H1 (cell line): ENCODE measurements at regions not wholly inside any gene's neighbourhood (a gene's known extent, or its start where the extent isn't known, plus 50 kb on each side); places are given as distances from the start of the nearest gene placed in this dataset.

Source experiments
- CTCF ChIA-PET: fragments of 300-600 bp; sonication (Branson Sonifier 250); formaldehyde crosslinking; loops from one replicate; lab custom pipeline; 2021; ENCODE audit not compliant: partially characterized antibody; lab: Charles Lee
- POLR2A ChIA-PET: fragments of 300-600 bp; sonication (Branson Sonifier 250); formaldehyde crosslinking; loops from one replicate; lab custom pipeline; 2021; ENCODE audit warnings: inconsistent platforms; ENCODE audit not compliant: partially characterized antibody; lab: Charles Lee
- DNase-seq, 2 experiments: peaks; one replicate each; pipeline versions ENCODE4 v3.0.0 to v3.0.0-alpha.2; 2010 to 2022; ENCODE audit warnings: low spot score in 2 of 2, low read depth in 1 of 2, mixed read lengths in 1 of 2
- FAIRE-seq: peaks from 2 replicates; lab custom pipeline; 2011; peaks lifted over from hg19 to GRCh38; lab: Jason Lieb, UNC
- H2AFZ ChIP-seq: 2 replicates; pipeline ENCODE4 v1.8.1; 2012; ENCODE audit warnings: low read length, inconsistent platforms
- H2AK5ac ChIP-seq: 2 replicates; pipeline ENCODE4 v1.6.1; 2013; ENCODE audit warnings: low read depth, low read length
- H2BK120ac ChIP-seq: replicated peaks from 2 replicates; pipeline ENCODE3; 2013; ENCODE audit warnings: low read depth, low read length, inconsistent platforms
- H2BK12ac ChIP-seq: 2 replicates; pipeline ENCODE4 v1.6.1; 2013; ENCODE audit warnings: low read depth, low read length
- H2BK15ac ChIP-seq: 2 replicates; pipeline ENCODE4 v1.6.1; 2013; ENCODE audit warnings: low read length
- H2BK20ac ChIP-seq: 2 replicates; pipeline ENCODE4 v1.6.1; 2013; ENCODE audit warnings: low read length
- H2BK5ac ChIP-seq: 2 replicates; pipeline ENCODE4 v1.6.1; 2013; ENCODE audit warnings: low read depth, low read length
- H3K14ac ChIP-seq: 2 replicates; pipeline ENCODE4 v1.6.1; 2013; ENCODE audit warnings: inconsistent platforms; ENCODE audit not compliant: insufficient read length
- H3K18ac ChIP-seq: 2 replicates; pipeline ENCODE4 v1.6.1; 2013; ENCODE audit warnings: low read length; ENCODE audit errors: extremely low read depth
- H3K23ac ChIP-seq: 2 replicates; pipeline ENCODE4 v1.6.1; 2013; ENCODE audit warnings: inconsistent platforms; ENCODE audit not compliant: insufficient read length
- H3K23me2 ChIP-seq: 2 replicates; pipeline ENCODE4 v1.6.1; 2013; ENCODE audit warnings: low read depth, low read length
- H3K27ac ChIP-seq: 2 replicates; pipeline ENCODE4 v1.6.1; 2011; ENCODE audit warnings: low read depth, low read length, inconsistent platforms
- H3K27me3 ChIP-seq, 4 experiments: replicated peaks in 1 of 4; 1 replicate in 1 of 4; 2 replicates in 3 of 4; pipeline versions ENCODE4 v1.6.1 to v1.8.1; 2011 to 2013; ENCODE audit warnings: low read length in 3 of 4, mild to moderate bottlenecking in 3 of 4, inconsistent platforms in 2 of 4, mixed read lengths in 2 of 4, moderate library complexity in 1 of 4; ENCODE audit not compliant: control insufficient read depth in 3 of 4, insufficient read depth in 3 of 4; ENCODE audit errors: extremely low read depth in 1 of 4
- H3K36me3 ChIP-seq, 4 experiments: 2 replicates each; pipeline versions ENCODE4 v1.6.1 to v1.8.1; 2011 to 2013; ENCODE audit warnings: mild to moderate bottlenecking in 4 of 4, low read length in 3 of 4, moderate library complexity in 2 of 4, control low read depth in 1 of 4, inconsistent platforms in 1 of 4; ENCODE audit not compliant: insufficient read depth in 4 of 4, control insufficient read depth in 2 of 4
- H3K4ac ChIP-seq: replicated peaks from 2 replicates; pipeline ENCODE3; 2013; ENCODE audit warnings: low read length, low read depth, mixed read lengths, inconsistent platforms; ENCODE audit not compliant: insufficient read length
- H3K4me1 ChIP-seq, 4 experiments: replicated peaks in 1 of 4; 1 replicate in 1 of 4; 2 replicates in 3 of 4; pipeline versions ENCODE4 v1.6.1 to v1.8.1; 2011 to 2013; ENCODE audit warnings: low read length in 3 of 4, inconsistent platforms in 2 of 4, mixed read lengths in 1 of 4; ENCODE audit not compliant: insufficient read depth in 4 of 4, control insufficient read depth in 3 of 4
- H3K4me2 ChIP-seq, 2 experiments: 2 replicates each; pipeline versions ENCODE4 v1.6.1 to v1.8.1; 2011 to 2013; ENCODE audit warnings: low read depth in 2 of 2, low read length in 2 of 2, control low read depth in 1 of 2, inconsistent platforms in 1 of 2, mild to moderate bottlenecking in 1 of 2; ENCODE audit not compliant: insufficient read depth in 1 of 2
- H3K4me3 ChIP-seq, 4 experiments: fragments of 200-600, 300-600 bp in 1 of 4; sonication (generic), shearing (Covaris generic), sonication (Bioruptor Twin) in 1 of 4; 2 replicates each; pipeline versions ENCODE4 v1.5.1 to v1.8.1; 2011 to 2016; ENCODE audit warnings: low read length in 4 of 4, low read depth in 3 of 4, control low read depth in 2 of 4, inconsistent platforms in 2 of 4, mild to moderate bottlenecking in 2 of 4, mixed read lengths in 1 of 4, moderate library complexity in 1 of 4; ENCODE audit not compliant: insufficient read depth in 2 of 4; ENCODE audit errors: extremely low read depth in 1 of 4
- H3K56ac ChIP-seq: replicated peaks from 2 replicates; pipeline ENCODE3; 2013; ENCODE audit warnings: low read depth, mild to moderate bottlenecking, mixed read lengths, low read length, inconsistent platforms; ENCODE audit not compliant: insufficient read length
- H3K79me1 ChIP-seq: 2 replicates; pipeline ENCODE4 v1.6.1; 2013; ENCODE audit warnings: low read depth, low read length, control low read depth
- H3K79me2 ChIP-seq, 2 experiments: 2 replicates each; pipeline versions ENCODE4 v1.6.1 to v1.8.1; 2012 to 2013; ENCODE audit warnings: low read length in 2 of 2, mild to moderate bottlenecking in 2 of 2, inconsistent platforms in 1 of 2; ENCODE audit not compliant: insufficient read depth in 2 of 2, control insufficient read depth in 1 of 2
- H3K9ac ChIP-seq, 4 experiments: replicated peaks in 1 of 4; 1 replicate in 1 of 4; 2 replicates in 3 of 4; pipeline versions ENCODE4 v1.6.1 to v1.8.1; 2011 to 2013; ENCODE audit warnings: low read depth in 3 of 4, low read length in 3 of 4, control low read depth in 2 of 4, mild to moderate bottlenecking in 2 of 4, moderate library complexity in 2 of 4, inconsistent platforms in 1 of 4; ENCODE audit errors: extremely low read depth in 1 of 4
- H3K9me3 ChIP-seq, 2 experiments: 2 replicates each; pipeline versions ENCODE4 v1.6.1 to v1.8.1; 2012 to 2013; ENCODE audit warnings: mild to moderate bottlenecking in 2 of 2, moderate library complexity in 2 of 2, control low read depth in 1 of 2, inconsistent platforms in 1 of 2, low read depth in 1 of 2, low read length in 1 of 2, mixed read lengths in 1 of 2; ENCODE audit not compliant: insufficient read depth in 2 of 2
- H4K20me1 ChIP-seq, 2 experiments: replicated peaks in 1 of 2; 2 replicates each; pipeline versions ENCODE3 to v1.8.1; 2011 to 2013; ENCODE audit warnings: inconsistent platforms in 2 of 2, low read length in 2 of 2, mild to moderate bottlenecking in 1 of 2; ENCODE audit not compliant: insufficient read depth in 2 of 2, control insufficient read depth in 1 of 2
- H4K5ac ChIP-seq: 2 replicates; pipeline ENCODE4 v1.6.1; 2013; ENCODE audit warnings: low read length, low read depth, mixed read lengths, inconsistent platforms; ENCODE audit not compliant: insufficient read length
- H4K8ac ChIP-seq: 2 replicates; pipeline ENCODE4 v1.8.0; 2013; ENCODE audit warnings: mild to moderate bottlenecking, moderate library complexity, low read length, inconsistent platforms; ENCODE audit not compliant: insufficient read depth; ENCODE audit errors: extremely low read depth
- H4K91ac ChIP-seq: replicated peaks from 2 replicates; pipeline ENCODE3; 2013; ENCODE audit warnings: low read length, mixed read lengths, inconsistent platforms; ENCODE audit not compliant: insufficient read length
- GABPA ChIP-seq: IDR thresholded peaks from 2 replicates; pipeline ENCODE4 v1.6.1; 2011; ENCODE audit warnings: mild to moderate bottlenecking, low read length, moderate library complexity, borderline replicate concordance; ENCODE audit not compliant: insufficient read depth
- RAD21 ChIP-seq, 2 experiments: IDR thresholded peaks in 1 of 2; conservative IDR thresholded peaks in 1 of 2; 2 replicates each; pipeline ENCODE4 v1.6.1; 2011; ENCODE audit warnings: low read depth in 2 of 2, low read length in 2 of 2, improper control_type of control experiment in 1 of 2, inconsistent platforms in 1 of 2, mild to moderate bottlenecking in 1 of 2, moderate library complexity in 1 of 2
- WGBS, 2 experiments: shearing (Covaris generic) in 1 of 2; methylation state at CpG; one replicate each; pipeline versions ENCODE4 v1.1.6 to v1.1.7; 2013 to 2015; ENCODE audit warnings: low lambda C conversion rate in 2 of 2, mixed read lengths in 2 of 2, inconsistent platforms in 1 of 2, low coverage in 1 of 2, missing lambda C conversion rate in 1 of 2; ENCODE audit not compliant: insufficient replicate concordance in 2 of 2, insufficient coverage in 1 of 2, insufficient read length in 1 of 2; ENCODE audit errors: extremely low coverage in 1 of 2, missing lambda C conversion rate in 1 of 2; 5-methylcytosine and 5-hydroxymethylcytosine counted together
- TF ChIP-seq, protein P1 (sequence below), 3 experiments: IDR thresholded peaks; 1 replicate in 2 of 3; 2 replicates in 1 of 3; pipeline versions ENCODE4 v1.5.1 to v1.6.1; 2011; ENCODE audit warnings: low read length in 3 of 3, mild to moderate bottlenecking in 3 of 3, inconsistent platforms in 2 of 3, low read depth in 1 of 3, moderate library complexity in 1 of 3; ENCODE audit not compliant: insufficient read depth in 1 of 3; ENCODE audit errors: control extremely low read depth in 1 of 3

DNA sequence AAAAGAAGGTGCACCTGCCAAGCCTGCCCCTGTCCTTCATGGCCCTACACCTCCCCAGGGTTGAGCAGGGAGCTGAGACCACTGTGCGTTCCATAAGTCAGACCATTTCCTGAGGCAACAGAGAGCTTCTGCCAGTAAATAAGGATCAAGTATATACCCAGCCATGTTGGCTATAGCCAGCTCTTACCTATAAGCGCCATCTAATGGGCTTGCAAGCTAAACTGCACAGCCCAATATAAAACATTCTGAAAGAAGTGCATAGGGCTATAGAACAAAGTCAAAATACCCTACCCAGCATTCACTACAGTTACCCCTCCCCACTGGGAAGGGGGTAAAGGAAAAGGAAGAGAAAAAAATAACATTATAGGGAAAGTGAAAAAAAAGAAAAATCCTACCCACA lies 59.3 kb upstream of the SCAF11 start:
- no peak for FAIRE-seq
- POLR2A ChIA-PET, result interaction anchor here (0.8 to 1.1 kb wide), 2 partner anchors 12 to 60 kb away, joined by 3 read pairs; no protein-coding TSS in a partner anchor

More for the DNA sequence above, 59.3 kb upstream of the SCAF11 start:
- Histone ChIP-seq H3K4me2 (no peak overlapping the region), H2BK5ac (peak overlapping the region; percentile 2; the same call in 1 of the 2 replicates), H3K14ac (no peak overlapping the region), H3K9ac (no peak overlapping the region), H3K36me3 (peaks cover 0 to 5% (median 0%) of the 10 kb centered on the region in 4 experiments; a peak in 1 of 8 replicates), H3K18ac (no peak overlapping the region; the same call in 1 of the 2 replicates), H2BK15ac (no peak overlapping the region), H4K91ac (no peak overlapping the region), H2BK120ac (no peak overlapping the region), H3K27me3 (no peaks in the 10 kb centered on the region), H4K5ac (peak overlapping the region; percentile 28), H3K23me2 (no peaks in the 10 kb centered on the region), H3K23ac (no peak overlapping the region), H3K79me2 (no peaks in the 10 kb centered on the region), H3K9me3 (peaks cover 28 to 40% of the 10 kb centered on the region in 2 experiments), H3K4me1 (no peaks in the 10 kb centered on the region), H4K8ac (peak overlapping the region; percentile 0; the same call in 1 of the 2 replicates), H2AK5ac (no peak overlapping the region), H3K79me1 (no peaks in the 10 kb centered on the region), H3K27ac (no peak overlapping the region), H3K4ac (no peak overlapping the region), H4K20me1 (no peaks in the 10 kb centered on the region), H2BK12ac (no peak overlapping the region; the same call in 1 of the 2 replicates), H3K4me3 (no peak overlapping the region), H2AFZ (peak overlapping the region; percentile 83), H2BK20ac (no peak overlapping the region; the same call in 1 of the 2 replicates), H3K56ac (no peak overlapping the region)
- CTCF ChIA-PET, result interaction anchor here (0.5 to 1.4 kb wide), 5 partner anchors 9 to 410 kb away, joined by 3 to 7 read pairs (median 5); no protein-coding TSS in a partner anchor
- DNase-seq, result no peak
- TF ChIP-seq, protein P1, sequence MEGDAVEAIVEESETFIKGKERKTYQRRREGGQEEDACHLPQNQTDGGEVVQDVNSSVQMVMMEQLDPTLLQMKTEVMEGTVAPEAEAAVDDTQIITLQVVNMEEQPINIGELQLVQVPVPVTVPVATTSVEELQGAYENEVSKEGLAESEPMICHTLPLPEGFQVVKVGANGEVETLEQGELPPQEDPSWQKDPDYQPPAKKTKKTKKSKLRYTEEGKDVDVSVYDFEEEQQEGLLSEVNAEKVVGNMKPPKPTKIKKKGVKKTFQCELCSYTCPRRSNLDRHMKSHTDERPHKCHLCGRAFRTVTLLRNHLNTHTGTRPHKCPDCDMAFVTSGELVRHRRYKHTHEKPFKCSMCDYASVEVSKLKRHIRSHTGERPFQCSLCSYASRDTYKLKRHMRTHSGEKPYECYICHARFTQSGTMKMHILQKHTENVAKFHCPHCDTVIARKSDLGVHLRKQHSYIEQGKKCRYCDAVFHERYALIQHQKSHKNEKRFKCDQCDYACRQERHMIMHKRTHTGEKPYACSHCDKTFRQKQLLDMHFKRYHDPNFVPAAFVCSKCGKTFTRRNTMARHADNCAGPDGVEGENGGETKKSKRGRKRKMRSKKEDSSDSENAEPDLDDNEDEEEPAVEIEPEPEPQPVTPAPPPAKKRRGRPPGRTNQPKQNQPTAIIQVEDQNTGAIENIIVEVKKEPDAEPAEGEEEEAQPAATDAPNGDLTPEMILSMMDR (IDR thresholded peaks at IDR 0.05; ENCODE audit: control extremely low read depth in 1 of 3, insufficient read depth in 1 of 3, low read depth in 1 of 3, low read length in 3 of 3), result peak in 2 of 3 experiments; percentile 49 to 50; a peak in 3 of 4 replicates
- TF ChIP-seq RAD21 (IDR thresholded peaks at IDR 0.05 in 1 of 2, conservative IDR thresholded peaks at IDR 0.05 in 1 of 2; ENCODE audit: low read depth in 2 of 2, low read length in 2 of 2), result peak; percentile 64 to 76
- no peak for TF ChIP-seq GABPA
- WGBS, 2 experiments, result 30% methylated on average over 2 of the region's 2 CpGs; no CpG with 5 or more reads in 1 of the 2 experiments
